DMS153 (cell line): ENCODE measurements at regions not wholly inside any gene's neighbourhood (a gene's known extent, or its start where the extent isn't known, plus 50 kb on each side); places are given as distances from the start of the nearest gene placed in this dataset.
"Not testable (repeated sequence)": the region's sequence is repeated elsewhere in the genome, so short reads cannot be mapped to it uniquely, and the experiment has no call there.

Experiments used
- DNase-seq: peaks from one replicate; lab custom pipeline; 2025; lab: John Stamatoyannopoulos, UW

GRCh38 chr14:87430214-87430613 is 562.8 kb downstream of the GALC start:
- DNase-seq: no peak

GRCh38 chr14:87419925-87420324 is 573.1 kb downstream of the GALC start:
- DNase-seq: no peak

GRCh38 chr14:87411370-87411769 is 581.6 kb downstream of the GALC start:
- DNase-seq: no peak

GRCh38 chr14:87409393-87409792 is 583.6 kb downstream of the GALC start:
- no peak for DNase-seq

GRCh38 chr14:87407344-87407743 is 585.6 kb downstream of the GALC start:
- no peak for DNase-seq

- DNase-seq: no peak
Measured at GRCh38 chr14:87405563-87405962, 587.4 kb downstream of the GALC start.

GRCh38 chr14:87397499-87397898 is 595.5 kb downstream of the GALC start:
- no peak for DNase-seq

GRCh38 chr14:87391066-87391465 is 601.9 kb downstream of the GALC start:
- DNase-seq: no peak

GRCh38 chr14:87388946-87389345 is 604.0 kb downstream of the GALC start:
- DNase-seq: no peak

GRCh38 chr14:87387806-87388205 is 605.2 kb downstream of the GALC start:
- no peak for DNase-seq

- DNase-seq: no peak
Measured at GRCh38 chr14:87386524-87386923, 606.5 kb downstream of the GALC start.

GRCh38 chr14:87380054-87380453 is 612.9 kb downstream of the GALC start:
- no peak for DNase-seq

- no peak for DNase-seq
Measured at GRCh38 chr14:87368751-87369150, 624.2 kb downstream of the GALC start.

- DNase-seq: not testable (repeated sequence)
Measured at GRCh38 chr14:87360246-87360645, 632.7 kb downstream of the GALC start.

- no peak for DNase-seq
Measured at GRCh38 chr14:87351007-87351406, 642.0 kb downstream of the GALC start.

- DNase-seq: no peak
Measured at GRCh38 chr14:87349921-87350320, 643.1 kb downstream of the GALC start.

- no peak for DNase-seq
Measured at GRCh38 chr14:87343652-87344051, 649.3 kb downstream of the GALC start.

GRCh38 chr14:87334997-87335685 is 657.8 kb downstream of the GALC start:
- DNase-seq: no peak

GRCh38 chr14:87331991-87332390 is 661.0 kb downstream of the GALC start:
- no peak for DNase-seq

GRCh38 chr14:87325741-87326140 is 667.2 kb downstream of the GALC start:
- DNase-seq: no peak

- no peak for DNase-seq
Measured at GRCh38 chr14:87323191-87323590, 669.8 kb downstream of the GALC start.

GRCh38 chr14:87321548-87321947 is 671.4 kb downstream of the GALC start:
- DNase-seq: no peak

- no peak for DNase-seq
Measured at GRCh38 chr14:87312894-87313205, 680.1 kb downstream of the GALC start.

GRCh38 chr14:87312169-87312893 is 680.7 kb downstream of the GALC start:
- DNase-seq: no peak
